ENCODE measurements at regions not wholly inside any gene's neighbourhood (a gene's known extent, or its start where the extent isn't known, plus 50 kb on each side); places are given as distances from the start of the nearest gene placed in this dataset.

- TF ChIP-seq CTCF (IDR thresholded peaks at IDR 0.05) (no peak), POLR2A (IDR thresholded peaks at IDR 0.05) (no peak)
Measured at GRCh38 chr10:90168244-90168643, 466.9 kb downstream of the KIF20B start.
